ENCODE measurements at regions not wholly inside any gene's neighbourhood (a gene's known extent, or its start where the extent isn't known, plus 50 kb on each side); places are given as distances from the start of the nearest gene placed in this dataset.

DNA sequence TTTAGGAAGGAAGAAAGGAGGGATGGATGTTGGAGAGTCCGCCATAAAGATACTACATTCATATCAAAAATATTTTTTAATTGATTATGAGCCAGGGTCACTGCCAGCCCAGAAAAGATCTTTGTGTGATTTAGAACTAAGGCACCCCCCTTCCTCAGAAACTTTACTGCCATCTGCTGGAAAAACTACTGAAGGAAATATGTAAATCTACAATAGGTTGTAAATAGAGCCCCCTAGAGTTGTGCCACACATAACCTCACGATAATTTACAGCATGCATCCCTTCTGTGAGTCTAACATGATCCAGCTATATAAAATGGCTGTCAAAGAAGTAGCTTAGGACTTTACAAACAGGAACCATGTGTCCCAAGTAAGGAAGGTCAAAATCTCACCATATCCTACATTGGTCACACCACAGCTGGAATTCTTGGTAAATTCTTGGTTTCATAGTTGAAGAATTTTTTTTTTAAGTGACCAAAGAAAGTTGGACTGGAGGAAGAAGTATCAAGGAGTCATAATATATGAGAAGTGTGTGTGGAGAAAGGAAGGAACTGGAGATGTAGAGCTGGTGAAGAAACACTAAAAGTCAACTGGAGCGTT lies 152.5 kb downstream of the CYP26B1 start:
- no peak overlapping the region for H3K4me3 ChIP-seq (ENCODE audit: low read depth in 2 of 2, low read length in 1 of 2)
- H4K20me1 ChIP-seq (ENCODE audit: insufficient read depth): no peaks in the 10 kb centered on the region
- no peaks in the 10 kb centered on the region for H3K4me1 ChIP-seq (ENCODE audit: control insufficient read depth in 1 of 2, insufficient read depth in 2 of 2, low read depth in 1 of 2, low read length in 1 of 2)
- H3K9me3 ChIP-seq: no peaks in the 10 kb centered on the region
- H3K27ac ChIP-seq (ENCODE audit: low read depth in 2 of 2, low read length in 1 of 2): no peak overlapping the region
- H3K9me2 ChIP-seq: no peaks in the 10 kb centered on the region
- H3K4me2 ChIP-seq: no peak overlapping the region
- TF ChIP-seq RAD21 (IDR thresholded peaks at IDR 0.05; ENCODE audit: low read length): peak; percentile 74
- no peak for TF ChIP-seq GABPA (IDR thresholded peaks at IDR 0.05; ENCODE audit: low read depth)
- TF ChIP-seq SMC3 (IDR thresholded peaks at IDR 0.05; ENCODE audit: low read depth, low read length): peak; percentile 56
- TF ChIP-seq, protein P1, sequence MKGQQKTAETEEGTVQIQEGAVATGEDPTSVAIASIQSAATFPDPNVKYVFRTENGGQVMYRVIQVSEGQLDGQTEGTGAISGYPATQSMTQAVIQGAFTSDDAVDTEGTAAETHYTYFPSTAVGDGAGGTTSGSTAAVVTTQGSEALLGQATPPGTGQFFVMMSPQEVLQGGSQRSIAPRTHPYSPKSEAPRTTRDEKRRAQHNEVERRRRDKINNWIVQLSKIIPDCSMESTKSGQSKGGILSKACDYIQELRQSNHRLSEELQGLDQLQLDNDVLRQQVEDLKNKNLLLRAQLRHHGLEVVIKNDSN (IDR thresholded peaks at IDR 0.05; ENCODE audit: borderline replicate concordance, low read depth): no peak
- TF ChIP-seq FOXJ3 (CRISPR knock-in tag; IDR thresholded peaks at IDR 0.05): no peak
- no peak for TF ChIP-seq RCOR1 (IDR thresholded peaks at IDR 0.05; ENCODE audit: low read length)
- no peak for TF ChIP-seq FOSL2 (IDR thresholded peaks at IDR 0.05; ENCODE audit: borderline replicate concordance, low read depth)
- TF ChIP-seq, protein P2, sequence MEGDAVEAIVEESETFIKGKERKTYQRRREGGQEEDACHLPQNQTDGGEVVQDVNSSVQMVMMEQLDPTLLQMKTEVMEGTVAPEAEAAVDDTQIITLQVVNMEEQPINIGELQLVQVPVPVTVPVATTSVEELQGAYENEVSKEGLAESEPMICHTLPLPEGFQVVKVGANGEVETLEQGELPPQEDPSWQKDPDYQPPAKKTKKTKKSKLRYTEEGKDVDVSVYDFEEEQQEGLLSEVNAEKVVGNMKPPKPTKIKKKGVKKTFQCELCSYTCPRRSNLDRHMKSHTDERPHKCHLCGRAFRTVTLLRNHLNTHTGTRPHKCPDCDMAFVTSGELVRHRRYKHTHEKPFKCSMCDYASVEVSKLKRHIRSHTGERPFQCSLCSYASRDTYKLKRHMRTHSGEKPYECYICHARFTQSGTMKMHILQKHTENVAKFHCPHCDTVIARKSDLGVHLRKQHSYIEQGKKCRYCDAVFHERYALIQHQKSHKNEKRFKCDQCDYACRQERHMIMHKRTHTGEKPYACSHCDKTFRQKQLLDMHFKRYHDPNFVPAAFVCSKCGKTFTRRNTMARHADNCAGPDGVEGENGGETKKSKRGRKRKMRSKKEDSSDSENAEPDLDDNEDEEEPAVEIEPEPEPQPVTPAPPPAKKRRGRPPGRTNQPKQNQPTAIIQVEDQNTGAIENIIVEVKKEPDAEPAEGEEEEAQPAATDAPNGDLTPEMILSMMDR (IDR thresholded peaks at IDR 0.05): peak; percentile 56
- H2AFZ ChIP-seq (ENCODE audit: low read depth): no peak overlapping the region
- H3F3A ChIP-seq (replicated peaks; ENCODE audit: insufficient read depth): no peaks in the 10 kb centered on the region
- H3K27me3 ChIP-seq (ENCODE audit: insufficient read depth): no peaks in the 10 kb centered on the region; the same call in 1 of the 2 replicates
- H3K9ac ChIP-seq: no peak overlapping the region
- no peaks in the 10 kb centered on the region for H3K36me3 ChIP-seq (replicated peaks in 1 of 2; ENCODE audit: control insufficient read depth in 1 of 2, insufficient read depth in 2 of 2, low read length in 1 of 2)
- ChIA-PET CTCF (interaction anchor here (0.6 to 3.9 kb wide), 24 partner anchors 13 to 750 kb away, joined by 3 to 59 read pairs (median 4); no protein-coding TSS in a partner anchor), POLR2A (no interaction called here)
- 30% methylated on average over 3 of the region's 3 CpGs for WGBS (ENCODE audit: low lambda C conversion rate)
- peak; percentile 43 for DNase-seq
- no peaks in the 10 kb centered on the region for H3K79me2 ChIP-seq (ENCODE audit: insufficient read depth)

DNA sequence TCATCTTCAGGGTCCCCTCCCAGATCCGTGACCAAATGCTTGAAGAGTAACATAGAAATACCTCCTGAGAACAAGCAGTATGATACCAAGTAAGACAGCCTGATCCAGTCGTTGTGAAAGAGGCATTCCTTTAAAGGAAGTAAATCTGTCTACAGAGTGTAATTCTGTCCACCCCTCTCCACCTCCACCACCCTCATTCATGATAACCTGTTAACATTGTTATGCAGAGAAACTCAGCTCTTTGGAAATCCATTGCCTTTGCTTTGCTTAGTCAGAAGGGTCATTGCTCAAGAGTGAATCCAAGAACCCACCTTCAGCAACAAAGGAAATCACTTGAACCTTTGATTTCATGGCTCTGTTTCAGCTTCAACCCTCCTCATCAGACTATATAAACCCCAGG lies 155.6 kb downstream of the CYP26B1 start:
- Histone ChIP-seq H3F3A (replicated peaks; ENCODE audit: insufficient read depth) (no peaks in the 10 kb centered on the region), H3K36me3 (replicated peaks in 1 of 2; ENCODE audit: control insufficient read depth in 1 of 2, insufficient read depth in 2 of 2, low read length in 1 of 2) (no peaks in the 10 kb centered on the region), H2AFZ (ENCODE audit: low read depth) (no peak overlapping the region), H3K27me3 (ENCODE audit: insufficient read depth) (no peaks in the 10 kb centered on the region; the same call in 1 of the 2 replicates), H3K79me2 (ENCODE audit: insufficient read depth) (no peaks in the 10 kb centered on the region), H3K9ac (no peak overlapping the region), H3K4me3 (ENCODE audit: low read depth in 2 of 2, low read length in 1 of 2) (no peak overlapping the region), H3K9me2 (no peaks in the 10 kb centered on the region), H3K27ac (ENCODE audit: low read depth in 2 of 2, low read length in 1 of 2) (no peak overlapping the region), H3K4me1 (ENCODE audit: control insufficient read depth in 1 of 2, insufficient read depth in 2 of 2, low read depth in 1 of 2, low read length in 1 of 2) (peaks cover 0 to 2% of the 10 kb centered on the region in 2 experiments; a peak in 2 of 4 replicates), H4K20me1 (ENCODE audit: insufficient read depth) (no peaks in the 10 kb centered on the region), H3K9me3 (no peaks in the 10 kb centered on the region), H3K4me2 (no peak overlapping the region)
- WGBS (ENCODE audit: low lambda C conversion rate): 0% methylated on average over 2 of the region's 2 CpGs
- ChIA-PET POLR2A (no interaction called here), CTCF (interaction anchor here (1.4 kb wide), 1 partner anchor 8 kb away, joined by 3 read pairs; no protein-coding TSS in a partner anchor)
- TF ChIP-seq FOSL2 (IDR thresholded peaks at IDR 0.05; ENCODE audit: borderline replicate concordance, low read depth) (no peak), MXI1 (IDR thresholded peaks at IDR 0.05; ENCODE audit: low read depth, low read length) (no peak), RCOR1 (IDR thresholded peaks at IDR 0.05; ENCODE audit: low read length) (no peak), YY1 (IDR thresholded peaks at IDR 0.05; ENCODE audit: low read depth) (no peak), SMC3 (IDR thresholded peaks at IDR 0.05; ENCODE audit: low read depth, low read length) (no peak), MEF2A (IDR thresholded peaks at IDR 0.05; ENCODE audit: borderline replicate concordance, low read depth) (no peak), TCF12 (IDR thresholded peaks at IDR 0.05) (no peak), RAD21 (IDR thresholded peaks at IDR 0.05; ENCODE audit: low read length) (no peak)
- TF ChIP-seq, protein P2 (IDR thresholded peaks at IDR 0.05): no peak
- TF ChIP-seq, protein P3, sequence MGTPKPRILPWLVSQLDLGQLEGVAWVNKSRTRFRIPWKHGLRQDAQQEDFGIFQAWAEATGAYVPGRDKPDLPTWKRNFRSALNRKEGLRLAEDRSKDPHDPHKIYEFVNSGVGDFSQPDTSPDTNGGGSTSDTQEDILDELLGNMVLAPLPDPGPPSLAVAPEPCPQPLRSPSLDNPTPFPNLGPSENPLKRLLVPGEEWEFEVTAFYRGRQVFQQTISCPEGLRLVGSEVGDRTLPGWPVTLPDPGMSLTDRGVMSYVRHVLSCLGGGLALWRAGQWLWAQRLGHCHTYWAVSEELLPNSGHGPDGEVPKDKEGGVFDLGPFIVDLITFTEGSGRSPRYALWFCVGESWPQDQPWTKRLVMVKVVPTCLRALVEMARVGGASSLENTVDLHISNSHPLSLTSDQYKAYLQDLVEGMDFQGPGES (IDR thresholded peaks at IDR 0.05; ENCODE audit: low read depth, low read length): no peak
- TF ChIP-seq, protein P4, sequence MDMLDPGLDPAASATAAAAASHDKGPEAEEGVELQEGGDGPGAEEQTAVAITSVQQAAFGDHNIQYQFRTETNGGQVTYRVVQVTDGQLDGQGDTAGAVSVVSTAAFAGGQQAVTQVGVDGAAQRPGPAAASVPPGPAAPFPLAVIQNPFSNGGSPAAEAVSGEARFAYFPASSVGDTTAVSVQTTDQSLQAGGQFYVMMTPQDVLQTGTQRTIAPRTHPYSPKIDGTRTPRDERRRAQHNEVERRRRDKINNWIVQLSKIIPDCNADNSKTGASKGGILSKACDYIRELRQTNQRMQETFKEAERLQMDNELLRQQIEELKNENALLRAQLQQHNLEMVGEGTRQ (IDR thresholded peaks at IDR 0.05; ENCODE audit: borderline replicate concordance, low read depth, low read length): no peak
- TF ChIP-seq, protein P5, sequence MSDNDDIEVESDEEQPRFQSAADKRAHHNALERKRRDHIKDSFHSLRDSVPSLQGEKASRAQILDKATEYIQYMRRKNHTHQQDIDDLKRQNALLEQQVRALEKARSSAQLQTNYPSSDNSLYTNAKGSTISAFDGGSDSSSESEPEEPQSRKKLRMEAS (IDR thresholded peaks at IDR 0.05; ENCODE audit: low read depth): no peak
- DNase-seq: no peak

Measured in SK-N-SH (cell line).